Pancreas (tissue), 10 donors: ENCODE measurements at regions not wholly inside any gene's neighbourhood (a gene's known extent, or its start where the extent isn't known, plus 50 kb on each side); places are given as distances from the start of the nearest gene placed in this dataset.

ENCODE experiments used
- ATAC-seq, 4 donors: fragments of 200-7000 bp; cut with Tn5 transposase; one replicate each; pipeline versions ENCODE4 v1.8.0 to v1.9.1; 2020; ENCODE audit warnings: mild to moderate bottlenecking in 4 of 4, moderate library complexity in 4 of 4
- DNase-seq, 6 donors: peaks; one replicate each; pipeline ENCODE4 v3.0.0-alpha.2; 2020
- FAIRE-seq: peaks from 2 replicates; lab custom pipeline; 2012; peaks lifted over from hg19 to GRCh38; lab: Jason Lieb, UNC
- H3K27ac ChIP-seq, 4 donors: fragments of 200-600 bp; sonication (generic); 1 replicate in 3 of 4; 2 replicates in 1 of 4; pipeline versions ENCODE4 v1.5.0 to v1.8.0; 2020
- H3K27me3 ChIP-seq, 4 donors: fragments of 200-600 bp; one replicate each; pipeline ENCODE4 v1.8.0; 2021
- H3K36me3 ChIP-seq, 3 donors: fragments of 200-600 bp; sonication (generic) in 1 of 3; one replicate each; pipeline versions ENCODE4 v1.5.0 to v1.8.0; 2020 to 2021
- H3K4me1 ChIP-seq, 3 donors: fragments of 200-600 bp; one replicate each; pipeline ENCODE4 v1.8.0; 2021
- H3K4me3 ChIP-seq, 4 donors: fragments of 200-600 bp; sonication (generic) in 2 of 4; one replicate each; pipeline versions ENCODE4 v1.5.0 to v1.8.0; 2020 to 2021
- H3K9me3 ChIP-seq, 4 donors: fragments of 200-600 bp; one replicate each; pipeline ENCODE4 v1.8.0; 2021
- WGBS, 2 donors: extraction: QIAGEN DNeasy Blood & Tissue Kit; methylation state at CpG; one replicate each; pipeline ENCODE4 v1.1.7; 2013; 5-methylcytosine and 5-hydroxymethylcytosine counted together
- intact Hi-C, 3 donors: fragments of 100-400 bp; cut with DNase I; formaldehyde crosslinking; loops; one replicate each; pipeline versions ENCODE4 v1.11.1 to v1.14.2; 2022
- TF ChIP-seq, protein P1 (sequence below), 4 donors: fragments of 200-600 bp; sonication (generic) in 3 of 4; IDR thresholded peaks; one replicate each; pipeline versions ENCODE4 v1.5.0 to v1.8.0; 2021; ENCODE audit warnings: antibody characterized with exemption in 4 of 4
- donor health status: healthy with polysubstance abuse.
- donor health status: DM: no; HTN: no; CAD: no; lungs with moderate emphysema.
- donor health status: DM: no; HTN: no; CAD: no.
- donor health status: control.
- donor health status: control.
- donor health status: Bipolar disorder and iron deficiency.
- donor health status: DM: yes; HTN: yes; CAD: no.
- donor health status: DM: no; HTN: no; CAD: no.
- donor health status: DM: no; HTN: no; CAD: no.
- donor health status: DM: yes; HTN: yes; CAD: no.

DNA sequence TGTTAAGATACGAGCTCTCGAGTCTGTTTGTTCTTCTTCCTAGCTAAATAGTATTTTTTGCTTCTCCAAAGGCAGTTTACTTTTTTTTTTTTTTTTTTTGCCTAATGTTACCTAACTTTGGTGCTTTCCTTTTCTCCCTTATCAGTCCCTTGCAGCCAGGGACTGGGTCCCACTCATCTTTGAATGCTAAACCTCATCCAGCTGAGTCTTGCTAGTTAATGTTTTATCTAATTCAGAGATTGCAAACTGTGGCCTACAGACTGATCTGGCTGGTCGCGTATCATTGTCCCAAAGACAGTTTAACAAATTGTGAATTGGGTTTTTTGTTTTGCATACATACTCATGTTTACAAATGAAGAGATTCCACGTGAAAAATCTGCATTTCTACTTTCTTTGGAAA lies 95.7 kb upstream of the EFNA5 start:
- H3K27ac ChIP-seq = no peak overlapping the region
- intact Hi-C loops = no loop called here
- no peaks in the 10 kb centered on the region for H3K4me1 ChIP-seq
- no peak for ATAC-seq
- DNase-seq = no peak
- WGBS, 2 donors = 33 to 35% methylated on average over 5 of the region's 5 CpGs
- TF ChIP-seq, protein P1, sequence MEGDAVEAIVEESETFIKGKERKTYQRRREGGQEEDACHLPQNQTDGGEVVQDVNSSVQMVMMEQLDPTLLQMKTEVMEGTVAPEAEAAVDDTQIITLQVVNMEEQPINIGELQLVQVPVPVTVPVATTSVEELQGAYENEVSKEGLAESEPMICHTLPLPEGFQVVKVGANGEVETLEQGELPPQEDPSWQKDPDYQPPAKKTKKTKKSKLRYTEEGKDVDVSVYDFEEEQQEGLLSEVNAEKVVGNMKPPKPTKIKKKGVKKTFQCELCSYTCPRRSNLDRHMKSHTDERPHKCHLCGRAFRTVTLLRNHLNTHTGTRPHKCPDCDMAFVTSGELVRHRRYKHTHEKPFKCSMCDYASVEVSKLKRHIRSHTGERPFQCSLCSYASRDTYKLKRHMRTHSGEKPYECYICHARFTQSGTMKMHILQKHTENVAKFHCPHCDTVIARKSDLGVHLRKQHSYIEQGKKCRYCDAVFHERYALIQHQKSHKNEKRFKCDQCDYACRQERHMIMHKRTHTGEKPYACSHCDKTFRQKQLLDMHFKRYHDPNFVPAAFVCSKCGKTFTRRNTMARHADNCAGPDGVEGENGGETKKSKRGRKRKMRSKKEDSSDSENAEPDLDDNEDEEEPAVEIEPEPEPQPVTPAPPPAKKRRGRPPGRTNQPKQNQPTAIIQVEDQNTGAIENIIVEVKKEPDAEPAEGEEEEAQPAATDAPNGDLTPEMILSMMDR (IDR thresholded peaks at IDR 0.05) = no peak
- no peaks in the 10 kb centered on the region for H3K9me3 ChIP-seq
- no peaks in the 10 kb centered on the region for H3K36me3 ChIP-seq
- no peaks in the 10 kb centered on the region for H3K27me3 ChIP-seq
- no peak overlapping the region for H3K4me3 ChIP-seq
- no peak for FAIRE-seq

DNA sequence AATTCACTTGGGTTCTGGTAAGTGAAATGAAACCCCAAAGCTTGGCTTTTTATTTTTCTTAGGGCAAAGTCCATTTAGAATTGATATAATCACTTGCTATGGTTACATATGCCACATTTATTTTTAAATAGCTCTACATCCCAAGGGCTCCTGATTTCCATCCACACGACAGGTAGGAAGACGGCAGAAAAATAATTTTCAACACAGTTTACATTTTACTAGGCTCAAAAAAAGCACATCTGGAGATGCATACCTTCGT lies 95.0 kb upstream of the EFNA5 start:
- Histone ChIP-seq H3K36me3 (no peaks in the 10 kb centered on the region), H3K27ac (no peak overlapping the region), H3K4me3 (no peak overlapping the region), H3K27me3 (no peaks in the 10 kb centered on the region), H3K4me1 (no peaks in the 10 kb centered on the region), H3K9me3 (no peaks in the 10 kb centered on the region)
- intact Hi-C loops = no loop called here
- no peak for DNase-seq
- ATAC-seq = no peak
- TF ChIP-seq, protein P1 (IDR thresholded peaks at IDR 0.05) = no peak
- 42% methylated on average over 3 of the region's 3 CpGs for WGBS, 2 donors
- no peak for FAIRE-seq

DNA sequence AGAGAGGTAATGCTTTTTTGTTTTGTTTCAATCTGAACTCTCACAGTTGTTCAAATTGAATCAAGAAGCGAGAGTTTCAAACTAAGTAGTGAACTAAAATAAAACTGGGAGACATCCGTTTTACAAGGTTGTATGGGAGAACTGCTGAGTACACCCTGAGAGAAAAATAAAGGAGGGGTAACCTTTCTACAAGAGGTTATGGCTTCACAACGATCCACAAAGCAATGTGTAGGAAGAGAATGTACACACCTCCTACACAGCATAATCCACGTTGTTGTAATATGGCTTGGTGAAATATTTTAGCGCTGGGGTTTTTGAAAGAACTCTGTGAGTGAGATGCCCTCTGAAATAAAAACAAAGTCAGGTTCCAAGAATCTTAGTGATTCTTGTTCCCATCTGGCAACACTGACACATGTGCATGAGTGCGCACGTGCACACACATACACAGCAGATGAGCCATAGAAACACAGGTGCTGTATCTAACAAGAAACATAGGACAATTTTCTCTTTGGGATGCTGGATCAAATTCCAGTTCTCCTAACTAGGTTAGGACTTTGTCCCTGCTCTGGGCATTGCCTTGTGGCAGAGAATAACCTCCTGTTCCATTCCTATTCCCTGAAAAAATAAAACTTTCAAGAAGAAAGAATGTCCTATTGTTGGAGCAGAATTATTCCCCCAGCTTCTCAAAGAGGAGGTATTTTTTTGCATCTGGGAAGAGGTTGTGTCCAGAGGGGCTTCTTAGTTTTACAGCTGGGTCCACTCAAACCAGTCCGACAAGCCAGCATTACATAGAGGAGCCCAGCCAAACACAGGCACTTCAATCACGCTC lies 94.5 kb upstream of the EFNA5 start:
- ATAC-seq (no peak), DNase-seq (no peak), FAIRE-seq (no peak)
- H3K27ac ChIP-seq = no peak overlapping the region
- 71 to 74% methylated on average over 9 of the region's 9 CpGs for WGBS, 2 donors
- intact Hi-C loops = no loop called here
- no peaks in the 10 kb centered on the region for H3K36me3 ChIP-seq
- no peaks in the 10 kb centered on the region for H3K4me1 ChIP-seq
- TF ChIP-seq, protein P1 (IDR thresholded peaks at IDR 0.05) = no peak
- no peaks in the 10 kb centered on the region for H3K9me3 ChIP-seq
- H3K4me3 ChIP-seq = no peak overlapping the region
- H3K27me3 ChIP-seq = no peaks in the 10 kb centered on the region

DNA sequence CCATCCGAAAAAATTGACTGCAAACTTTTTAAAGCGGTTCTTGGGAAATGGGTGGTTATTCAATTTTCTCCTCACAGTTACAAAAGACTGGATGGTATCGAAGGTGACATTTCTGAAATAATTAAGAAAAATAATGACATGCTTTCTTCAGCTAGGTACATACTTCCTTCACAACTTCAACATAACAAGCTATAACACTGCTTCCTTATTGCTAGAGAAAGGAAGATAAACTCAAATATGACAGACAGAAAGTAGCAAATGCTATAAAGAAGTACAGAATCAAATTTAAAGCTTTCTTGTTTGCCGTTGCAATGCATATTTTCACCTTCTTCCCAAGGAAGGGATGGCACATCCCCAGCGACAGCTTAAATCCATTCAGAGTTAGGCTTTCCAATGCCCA lies 93.5 kb upstream of the EFNA5 start:
- ATAC-seq (no peak), FAIRE-seq (no peak)
- 84 to 87% methylated on average over 5 of the region's 5 CpGs for WGBS, 2 donors

DNA sequence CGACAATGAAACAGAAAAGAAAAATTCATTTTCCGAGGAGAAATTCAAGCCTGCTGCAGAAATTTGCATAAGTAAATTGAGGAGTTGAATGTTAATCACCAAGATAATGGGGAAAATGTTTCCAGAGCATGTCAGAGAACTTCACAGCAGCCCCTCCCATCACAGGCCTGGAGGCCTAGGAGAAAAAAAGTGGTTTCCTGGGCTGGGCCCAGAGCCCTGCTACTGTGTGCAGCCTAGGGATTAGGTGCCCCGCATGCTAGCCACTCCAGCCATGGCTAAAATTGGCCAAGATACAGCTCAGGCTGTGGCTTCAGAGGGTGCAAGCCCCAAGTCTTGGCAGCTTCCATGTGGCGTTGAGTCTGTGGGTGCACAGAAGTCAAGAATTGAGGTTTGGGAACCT lies 82.7 kb upstream of the EFNA5 start:
- no peak overlapping the region for H3K4me3 ChIP-seq
- no peak overlapping the region for H3K27ac ChIP-seq
- TF ChIP-seq, protein P1 (IDR thresholded peaks at IDR 0.05) = no peak
- no peaks in the 10 kb centered on the region for H3K27me3 ChIP-seq
- no peaks in the 10 kb centered on the region for H3K4me1 ChIP-seq
- DNase-seq (no peak), ATAC-seq (no peak), FAIRE-seq (no peak)
- no peaks in the 10 kb centered on the region for H3K36me3 ChIP-seq
- intact Hi-C loops = no loop called here
- WGBS, 2 donors = 91 to 95% methylated on average over 4 of the region's 4 CpGs
- H3K9me3 ChIP-seq = no peaks in the 10 kb centered on the region

More for the DNA sequence above, 93.5 kb upstream of the EFNA5 start:
- no peaks in the 10 kb centered on the region for H3K4me1 ChIP-seq
- TF ChIP-seq, protein P1 (IDR thresholded peaks at IDR 0.05) = no peak
- DNase-seq = no peak
- H3K9me3 ChIP-seq = no peaks in the 10 kb centered on the region
- H3K36me3 ChIP-seq = no peaks in the 10 kb centered on the region
- H3K27me3 ChIP-seq = no peaks in the 10 kb centered on the region
- intact Hi-C loops = no loop called here
- no peak overlapping the region for H3K27ac ChIP-seq
- no peak overlapping the region for H3K4me3 ChIP-seq
